IMR-90 (cell line): ENCODE measurements at regions not wholly inside any gene's neighbourhood (a gene's known extent, or its start where the extent isn't known, plus 50 kb on each side); places are given as distances from the start of the nearest gene placed in this dataset.

Experiments
- ATAC-seq: fragments of 200-7000 bp; cut with Tn5 transposase; 2 replicates; pipeline ENCODE4 v1.9.1; 2020; ENCODE audit warnings: low read depth, mild to moderate bottlenecking, moderate library complexity
- BruUV-seq: library from RNA; stranded (reverse); fragments of 400-500 nt; replicated peaks from 2 replicates; lab custom pipeline; 2021; lab: Mats Ljungman, UMichigan
- CTCF ChIA-PET: fragments of 300-600 bp; formaldehyde crosslinking; extraction: SDS; loops from one replicate; lab custom pipeline; 2021; ENCODE audit warnings: antibody characterized with exemption; lab: Yijun Ruan, JAX
- POLR2A ChIA-PET: fragments of 300-600 bp; sonication (Branson Sonifier 250); formaldehyde crosslinking; loops from one replicate; lab custom pipeline; 2022; ENCODE audit warnings: antibody characterized with exemption; ENCODE audit not compliant: unreplicated experiment; lab: Charles Lee
- DNase-seq: peaks from one replicate; pipeline ENCODE4 v3.0.0; 2013
- H2AFZ ChIP-seq: replicated peaks from 2 replicates; pipeline ENCODE3; 2013; ENCODE audit warnings: low read length, mild to moderate bottlenecking; ENCODE audit not compliant: poor library complexity
- H2AK5ac ChIP-seq: 2 replicates; pipeline ENCODE4 v1.6.1; 2013; ENCODE audit warnings: low read depth, low read length, inconsistent platforms
- H2AK9ac ChIP-seq: replicated peaks from 2 replicates; pipeline ENCODE3; 2013; ENCODE audit warnings: mild to moderate bottlenecking, low read depth, low read length, moderate library complexity; ENCODE audit not compliant: poor library complexity
- H2BK120ac ChIP-seq: 2 replicates; pipeline ENCODE4 v1.6.1; 2013; ENCODE audit warnings: low read depth, low read length, inconsistent platforms
- H2BK15ac ChIP-seq: 3 replicates; pipeline ENCODE4 v1.6.1; 2013; ENCODE audit warnings: low read depth, low read length, inconsistent platforms
- H2BK20ac ChIP-seq: 2 replicates; pipeline ENCODE4 v1.6.1; 2013; ENCODE audit warnings: low read depth, mild to moderate bottlenecking, inconsistent platforms, low read length, moderate library complexity
- H2BK5ac ChIP-seq: 2 replicates; pipeline ENCODE4 v1.6.1; 2013; ENCODE audit warnings: mild to moderate bottlenecking, low read depth, low read length, inconsistent platforms; ENCODE audit not compliant: poor library complexity, severe bottlenecking
- H3K14ac ChIP-seq: replicated peaks from 2 replicates; pipeline ENCODE4 v1.6.1; 2013; ENCODE audit warnings: low read depth, low read length, inconsistent platforms
- H3K18ac ChIP-seq: 2 replicates; pipeline ENCODE4 v1.6.1; 2013; ENCODE audit warnings: low read depth, low read length, control low read depth
- H3K23ac ChIP-seq: 2 replicates; pipeline ENCODE4 v1.6.1; 2013; ENCODE audit warnings: low read depth, low read length, inconsistent platforms
- H3K27ac ChIP-seq: 2 replicates; pipeline ENCODE4 v1.5.1; 2013; ENCODE audit warnings: mild to moderate bottlenecking, control low read depth, low read length; ENCODE audit not compliant: insufficient read depth
- H3K27me3 ChIP-seq: 2 replicates; pipeline ENCODE4 v1.6.1; 2013; ENCODE audit warnings: low read length; ENCODE audit not compliant: control insufficient read depth, insufficient read depth
- H3K36me3 ChIP-seq: 2 replicates; pipeline ENCODE4 v1.6.1; 2013; ENCODE audit warnings: low read length, mixed read lengths; ENCODE audit not compliant: control insufficient read depth, insufficient read depth
- H3K4ac ChIP-seq: 2 replicates; pipeline ENCODE4 v1.6.1; 2013; ENCODE audit warnings: low read depth, low read length, inconsistent platforms
- H3K4me1 ChIP-seq: 2 replicates; pipeline ENCODE4 v1.6.1; 2013; ENCODE audit warnings: low read length, mixed read lengths; ENCODE audit not compliant: control insufficient read depth, insufficient read depth
- H3K4me2 ChIP-seq: 2 replicates; pipeline ENCODE4 v1.6.1; 2013; ENCODE audit warnings: low read depth, mild to moderate bottlenecking, control low read depth, low read length, moderate library complexity
- H3K4me3 ChIP-seq: 2 replicates; pipeline ENCODE4 v1.5.1; 2013; ENCODE audit warnings: low read depth, mild to moderate bottlenecking, control low read depth, low read length, moderate library complexity; ENCODE audit not compliant: insufficient read depth
- H3K56ac ChIP-seq: 2 replicates; pipeline ENCODE4 v1.6.1; 2013; ENCODE audit warnings: low read length, inconsistent platforms; ENCODE audit not compliant: insufficient read depth; ENCODE audit errors: extremely low read depth
- H3K79me1 ChIP-seq, 2 experiments: 2 replicates each; pipeline ENCODE4 v1.6.1; 2013; ENCODE audit warnings: low read length in 2 of 2, inconsistent platforms in 1 of 2, low read depth in 1 of 2
- H3K9ac ChIP-seq: 2 replicates; pipeline ENCODE4 v1.6.1; 2013; ENCODE audit warnings: low read depth, low read length, control low read depth
- H3K9me1 ChIP-seq: 2 replicates; pipeline ENCODE4 v1.6.1; 2013; ENCODE audit warnings: low read length, inconsistent platforms; ENCODE audit not compliant: insufficient read depth
- H3K9me3 ChIP-seq: 2 replicates; pipeline ENCODE4 v1.6.1; 2013; ENCODE audit warnings: low read length; ENCODE audit not compliant: control insufficient read depth, insufficient read depth
- H4K20me1 ChIP-seq: 2 replicates; pipeline ENCODE4 v1.6.1; 2013; ENCODE audit warnings: low read length, inconsistent platforms; ENCODE audit not compliant: insufficient read depth
- H4K5ac ChIP-seq: 2 replicates; pipeline ENCODE4 v1.6.1; 2013; ENCODE audit warnings: mild to moderate bottlenecking, low read depth, low read length, control low read depth
- H4K8ac ChIP-seq, 2 experiments: 2 replicates each; pipeline ENCODE4 v1.6.1; 2013; ENCODE audit warnings: low read depth in 2 of 2, low read length in 2 of 2, control low read depth in 1 of 2, inconsistent platforms in 1 of 2
- H4K91ac ChIP-seq: 2 replicates; pipeline ENCODE4 v1.6.1; 2013; ENCODE audit warnings: low read depth, low read length, inconsistent platforms; ENCODE audit not compliant: insufficient read depth
- BHLHE40 ChIP-seq: fragments of 150-350 bp; IDR thresholded peaks from 2 replicates; pipeline ENCODE4 v1.6.1; 2016; ENCODE audit warnings: mild to moderate bottlenecking, low read depth, low read length
- CEBPB ChIP-seq: IDR thresholded peaks from 2 replicates; pipeline ENCODE4 v1.6.1; 2012; ENCODE audit warnings: low read depth, low read length, improper control_type of control experiment
- CHD1 ChIP-seq: IDR thresholded peaks from 2 replicates; pipeline ENCODE4 v1.6.1; 2012; ENCODE audit warnings: low read depth, low read length, improper control_type of control experiment
- CTCF ChIP-seq: conservative IDR thresholded peaks from 2 replicates; pipeline ENCODE4 v1.5.1; 2012; ENCODE audit warnings: mild to moderate bottlenecking, low read depth, low read length, improper control_type of control experiment
- ELK1 ChIP-seq: fragments of 150-350 bp; IDR thresholded peaks from 2 replicates; pipeline ENCODE4 v1.6.1; 2016; ENCODE audit warnings: low read depth, mild to moderate bottlenecking, low read length, moderate library complexity, borderline replicate concordance
- FOS ChIP-seq: fragments of 150-350 bp; IDR thresholded peaks from 2 replicates; pipeline ENCODE4 v1.6.1; 2016; ENCODE audit warnings: low read depth, low read length
- MAFK ChIP-seq: IDR thresholded peaks from 2 replicates; pipeline ENCODE4 v1.6.1; 2012; ENCODE audit warnings: low read depth, low read length, improper control_type of control experiment
- MAZ ChIP-seq: IDR thresholded peaks from 2 replicates; pipeline ENCODE4 v1.6.1; 2012; ENCODE audit warnings: low read depth, mild to moderate bottlenecking, low read length, improper control_type of control experiment, moderate library complexity, borderline replicate concordance
- NFE2L2 ChIP-seq: fragments of 150-350 bp; IDR thresholded peaks from 2 replicates; pipeline ENCODE4 v1.6.1; 2016; ENCODE audit warnings: low read depth, mild to moderate bottlenecking, low read length
- POLR2A ChIP-seq: IDR thresholded peaks from 2 replicates; pipeline ENCODE4 v1.6.1; 2012; ENCODE audit warnings: mild to moderate bottlenecking, low read depth, low read length
- SMC3 ChIP-seq: fragments of 150-350 bp; IDR thresholded peaks from 2 replicates; pipeline ENCODE4 v1.6.1; 2016; ENCODE audit warnings: low read depth, mild to moderate bottlenecking, antibody characterized with exemption, low read length, moderate library complexity
- USF2 ChIP-seq: fragments of 150-350 bp; IDR thresholded peaks from 2 replicates; pipeline ENCODE4 v1.6.1; 2017; ENCODE audit warnings: mild to moderate bottlenecking, antibody characterized with exemption, low read length, low read depth
- dilution Hi-C: fragments of 300-500 bp; cut with HindIII; formaldehyde crosslinking; loops from one replicate; pipeline ENCODE4 v1.14.3; 2018; ENCODE audit warnings: low sequenced_read_pairs; ENCODE audit not compliant: unreplicated experiment
- in situ Hi-C: fragments of 300-500 bp; cut with MboI; formaldehyde crosslinking; loops from 3 replicates; pipeline ENCODE4 v1.14.3; 2019; ENCODE audit warnings: low sequenced_read_pairs, inconsistent platforms, mixed read lengths
- intact Hi-C: fragments of 100-400 bp; cut with micrococcal nuclease; formaldehyde crosslinking; loops from 2 replicates; pipeline ENCODE4 v1.10.0; 2022

- H3K18ac ChIP-seq, result no peak overlapping the region
- H3K9me1 ChIP-seq, result no peaks in the 10 kb centered on the region
- no peak overlapping the region for H4K91ac ChIP-seq
- no peak overlapping the region for H2BK5ac ChIP-seq
- no peak overlapping the region for H3K23ac ChIP-seq
- BruUV-seq, result no TSS peak
- DNase-seq (no peak), ATAC-seq (no peak)
- H2BK15ac ChIP-seq, result no peak overlapping the region
- H3K4me1 ChIP-seq, result no peaks in the 10 kb centered on the region
- H3K79me1 ChIP-seq, result no peaks in the 10 kb centered on the region
- no peaks in the 10 kb centered on the region for H4K20me1 ChIP-seq
- in situ Hi-C loops (no loop called here), dilution Hi-C loops (no loop called here), intact Hi-C loops (no loop called here)
- H2AFZ ChIP-seq, result no peak overlapping the region
- no peaks in the 10 kb centered on the region; the same call in 1 of the 2 replicates for H3K9me3 ChIP-seq
- H3K36me3 ChIP-seq, result no peaks in the 10 kb centered on the region
- H3K27ac ChIP-seq, result no peak overlapping the region
- H2BK20ac ChIP-seq, result no peak overlapping the region
- H2AK5ac ChIP-seq, result no peak overlapping the region
- TF ChIP-seq USF2, result no peak
- TF ChIP-seq MAZ, result no peak
- no peak for TF ChIP-seq CTCF
- no peak for TF ChIP-seq BHLHE40
- no peak for TF ChIP-seq CHD1
- no peak for TF ChIP-seq POLR2A
- TF ChIP-seq FOS, result no peak
- TF ChIP-seq MAFK, result no peak
- no peak for TF ChIP-seq SMC3
- TF ChIP-seq ELK1, result no peak
- no peak for TF ChIP-seq CEBPB
- no peak for TF ChIP-seq NFE2L2
- no peak overlapping the region for H2AK9ac ChIP-seq
- no peak overlapping the region for H3K4me3 ChIP-seq
- H2BK120ac ChIP-seq, result no peak overlapping the region
- no peak overlapping the region for H3K4ac ChIP-seq
- H3K14ac ChIP-seq, result no peak overlapping the region
- POLR2A ChIA-PET, result no interaction called here
- H4K8ac ChIP-seq, result no peak overlapping the region
- H3K9ac ChIP-seq, result no peak overlapping the region
- no peak overlapping the region for H3K56ac ChIP-seq
- CTCF ChIA-PET, result no interaction called here
- H3K4me2 ChIP-seq, result no peak overlapping the region
- no peaks in the 10 kb centered on the region for H3K27me3 ChIP-seq
- H4K5ac ChIP-seq, result no peak overlapping the region
Measured at GRCh38 chr6:92473056-92473455, 946.3 kb downstream of the EPHA7 start.
